ENCODE measurements at regions not wholly inside any gene's neighbourhood (a gene's known extent, or its start where the extent isn't known, plus 50 kb on each side); places are given as distances from the start of the nearest gene placed in this dataset.

DNA sequence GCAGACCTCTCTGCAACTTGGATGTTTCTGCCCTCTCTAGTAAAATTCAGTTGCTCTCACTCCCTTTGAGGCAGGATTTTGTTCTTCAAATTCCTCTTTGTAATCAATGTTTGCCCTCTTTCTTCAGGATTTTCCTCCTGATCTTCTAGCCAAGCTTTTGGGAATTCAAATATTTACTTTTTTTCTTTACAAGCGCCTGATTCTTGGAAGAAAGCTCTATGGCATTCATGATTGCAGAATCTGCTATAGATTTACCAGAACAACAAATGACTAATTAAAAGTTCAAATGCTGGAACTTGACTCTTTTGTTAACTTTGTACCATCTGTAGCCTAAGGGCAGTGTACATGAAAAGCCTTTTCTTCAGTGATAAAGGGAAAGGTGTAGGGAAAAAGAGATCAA lies 63.7 kb upstream of the SHISA6 start:
- TF ChIP-seq, protein P1, sequence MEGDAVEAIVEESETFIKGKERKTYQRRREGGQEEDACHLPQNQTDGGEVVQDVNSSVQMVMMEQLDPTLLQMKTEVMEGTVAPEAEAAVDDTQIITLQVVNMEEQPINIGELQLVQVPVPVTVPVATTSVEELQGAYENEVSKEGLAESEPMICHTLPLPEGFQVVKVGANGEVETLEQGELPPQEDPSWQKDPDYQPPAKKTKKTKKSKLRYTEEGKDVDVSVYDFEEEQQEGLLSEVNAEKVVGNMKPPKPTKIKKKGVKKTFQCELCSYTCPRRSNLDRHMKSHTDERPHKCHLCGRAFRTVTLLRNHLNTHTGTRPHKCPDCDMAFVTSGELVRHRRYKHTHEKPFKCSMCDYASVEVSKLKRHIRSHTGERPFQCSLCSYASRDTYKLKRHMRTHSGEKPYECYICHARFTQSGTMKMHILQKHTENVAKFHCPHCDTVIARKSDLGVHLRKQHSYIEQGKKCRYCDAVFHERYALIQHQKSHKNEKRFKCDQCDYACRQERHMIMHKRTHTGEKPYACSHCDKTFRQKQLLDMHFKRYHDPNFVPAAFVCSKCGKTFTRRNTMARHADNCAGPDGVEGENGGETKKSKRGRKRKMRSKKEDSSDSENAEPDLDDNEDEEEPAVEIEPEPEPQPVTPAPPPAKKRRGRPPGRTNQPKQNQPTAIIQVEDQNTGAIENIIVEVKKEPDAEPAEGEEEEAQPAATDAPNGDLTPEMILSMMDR (IDR thresholded peaks at IDR 0.05): no peak
- TF ChIP-seq POLR2A (IDR thresholded peaks at IDR 0.05): no peak

Measured in Peyer's patch (tissue), 4 donors.